ENCODE measurements at regions not wholly inside any gene's neighbourhood (a gene's known extent, or its start where the extent isn't known, plus 50 kb on each side); places are given as distances from the start of the nearest gene placed in this dataset.

- H2AFZ ChIP-seq (ENCODE audit: low read depth, low read length): no peak overlapping the region
- H3K9ac ChIP-seq (ENCODE audit: low read length): no peak overlapping the region
- H3K4me2 ChIP-seq (ENCODE audit: low read length): no peak overlapping the region
- H3K27me3 ChIP-seq (ENCODE audit: low read depth, low read length): no peaks in the 10 kb centered on the region
- no peaks in the 10 kb centered on the region for H3K4me1 ChIP-seq (ENCODE audit: low read length)
- no peak overlapping the region for H3K4me3 ChIP-seq (ENCODE audit: low read length)
- no peaks in the 10 kb centered on the region for H3K79me2 ChIP-seq (ENCODE audit: low read length)
- H3K36me3 ChIP-seq (replicated peaks; ENCODE audit: low read depth, low read length): no peaks in the 10 kb centered on the region
- no peak for TF ChIP-seq CTCF (IDR thresholded peaks at IDR 0.05; ENCODE audit: low read depth, low read length)
- TF ChIP-seq EZH2phosphoT487 (IDR thresholded peaks at IDR 0.05; ENCODE audit: low read depth): no peak
- H3K27ac ChIP-seq (ENCODE audit: low read length): no peak overlapping the region
- no peaks in the 10 kb centered on the region for H3K9me3 ChIP-seq (ENCODE audit: insufficient read depth, low read length)
- no peaks in the 10 kb centered on the region for H4K20me1 ChIP-seq (ENCODE audit: insufficient read depth, low read length)
Measured at GRCh38 chr5:133786420-133786819, 174.1 kb upstream of the FSTL4 start.

- no peak overlapping the region for H3K27ac ChIP-seq (ENCODE audit: low read length)
- H3K79me2 ChIP-seq (ENCODE audit: low read length): no peaks in the 10 kb centered on the region
- no peak overlapping the region for H3K9ac ChIP-seq (ENCODE audit: low read length)
- H3K4me1 ChIP-seq (ENCODE audit: low read length): no peaks in the 10 kb centered on the region
- no peaks in the 10 kb centered on the region for H3K27me3 ChIP-seq (ENCODE audit: low read depth, low read length)
- H3K9me3 ChIP-seq (ENCODE audit: insufficient read depth, low read length): no peaks in the 10 kb centered on the region
- H3K36me3 ChIP-seq (replicated peaks; ENCODE audit: low read depth, low read length): no peaks in the 10 kb centered on the region
- H3K4me2 ChIP-seq (ENCODE audit: low read length): no peak overlapping the region
- TF ChIP-seq CTCF (IDR thresholded peaks at IDR 0.05; ENCODE audit: low read depth, low read length) (no peak), EZH2phosphoT487 (IDR thresholded peaks at IDR 0.05; ENCODE audit: low read depth) (no peak)
- H4K20me1 ChIP-seq (ENCODE audit: insufficient read depth, low read length): no peaks in the 10 kb centered on the region
- H2AFZ ChIP-seq (ENCODE audit: low read depth, low read length): no peak overlapping the region
- H3K4me3 ChIP-seq (ENCODE audit: low read length): no peak overlapping the region
Measured at GRCh38 chr5:133785182-133785581, 172.8 kb upstream of the FSTL4 start.

- no peak overlapping the region for H3K4me3 ChIP-seq (ENCODE audit: low read length)
- TF ChIP-seq EZH2phosphoT487 (IDR thresholded peaks at IDR 0.05; ENCODE audit: low read depth): no peak
- no peak for TF ChIP-seq CTCF (IDR thresholded peaks at IDR 0.05; ENCODE audit: low read depth, low read length)
- no peak overlapping the region for H3K27ac ChIP-seq (ENCODE audit: low read length)
- H3K4me1 ChIP-seq (ENCODE audit: low read length): no peaks in the 10 kb centered on the region
- H3K79me2 ChIP-seq (ENCODE audit: low read length): no peaks in the 10 kb centered on the region
- no peaks in the 10 kb centered on the region for H3K36me3 ChIP-seq (replicated peaks; ENCODE audit: low read depth, low read length)
- H3K4me2 ChIP-seq (ENCODE audit: low read length): no peak overlapping the region
- no peaks in the 10 kb centered on the region for H3K9me3 ChIP-seq (ENCODE audit: insufficient read depth, low read length)
- no peaks in the 10 kb centered on the region for H4K20me1 ChIP-seq (ENCODE audit: insufficient read depth, low read length)
- no peak overlapping the region for H3K9ac ChIP-seq (ENCODE audit: low read length)
- no peaks in the 10 kb centered on the region for H3K27me3 ChIP-seq (ENCODE audit: low read depth, low read length)
- no peak overlapping the region for H2AFZ ChIP-seq (ENCODE audit: low read depth, low read length)
Measured at GRCh38 chr5:133783481-133783880, 171.1 kb upstream of the FSTL4 start.

GRCh38 chr5:133782736-133783135 is 170.4 kb upstream of the FSTL4 start:
- no peak overlapping the region for H2AFZ ChIP-seq (ENCODE audit: low read depth, low read length)
- H3K9ac ChIP-seq (ENCODE audit: low read length): no peak overlapping the region
- H3K27me3 ChIP-seq (ENCODE audit: low read depth, low read length): no peaks in the 10 kb centered on the region
- no peak overlapping the region for H3K4me2 ChIP-seq (ENCODE audit: low read length)
- TF ChIP-seq CTCF (IDR thresholded peaks at IDR 0.05; ENCODE audit: low read depth, low read length) (no peak), EZH2phosphoT487 (IDR thresholded peaks at IDR 0.05; ENCODE audit: low read depth) (no peak)
- H3K4me3 ChIP-seq (ENCODE audit: low read length): no peak overlapping the region
- H4K20me1 ChIP-seq (ENCODE audit: insufficient read depth, low read length): no peaks in the 10 kb centered on the region
- no peaks in the 10 kb centered on the region for H3K36me3 ChIP-seq (replicated peaks; ENCODE audit: low read depth, low read length)
- no peaks in the 10 kb centered on the region for H3K4me1 ChIP-seq (ENCODE audit: low read length)
- H3K79me2 ChIP-seq (ENCODE audit: low read length): no peaks in the 10 kb centered on the region
- no peak overlapping the region for H3K27ac ChIP-seq (ENCODE audit: low read length)
- H3K9me3 ChIP-seq (ENCODE audit: insufficient read depth, low read length): no peaks in the 10 kb centered on the region

Data from OCI-LY3 (cell line).